ENCODE measurements at regions not wholly inside any gene's neighbourhood (a gene's known extent, or its start where the extent isn't known, plus 50 kb on each side); places are given as distances from the start of the nearest gene placed in this dataset.
A peak's percentile ranks its signal among the peaks of the same experiment; 100 is the strongest.

DNA sequence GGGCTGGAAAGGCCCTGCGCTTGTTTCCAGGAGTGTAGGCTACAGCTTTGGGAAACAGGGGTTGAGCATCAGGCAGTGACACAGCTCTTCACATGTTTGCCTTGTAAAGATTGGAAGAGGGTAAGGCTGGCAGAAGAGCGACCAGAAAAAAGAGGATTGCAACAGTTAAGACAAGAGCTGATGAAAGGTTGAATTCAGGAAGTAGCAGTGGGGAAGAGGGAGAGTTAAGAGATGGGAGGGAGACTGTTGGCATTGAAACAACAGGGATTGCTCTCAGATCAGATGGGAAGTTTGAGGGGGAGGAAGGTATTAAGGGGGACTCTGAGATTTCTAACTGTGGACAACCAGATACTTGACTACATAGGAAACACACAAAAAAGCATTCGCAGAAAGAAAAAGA lies 96.9 kb downstream of the CTAGE1 start:
- no peak for DNase-seq (ENCODE audit: low read depth)
- TF ChIP-seq, protein P1, sequence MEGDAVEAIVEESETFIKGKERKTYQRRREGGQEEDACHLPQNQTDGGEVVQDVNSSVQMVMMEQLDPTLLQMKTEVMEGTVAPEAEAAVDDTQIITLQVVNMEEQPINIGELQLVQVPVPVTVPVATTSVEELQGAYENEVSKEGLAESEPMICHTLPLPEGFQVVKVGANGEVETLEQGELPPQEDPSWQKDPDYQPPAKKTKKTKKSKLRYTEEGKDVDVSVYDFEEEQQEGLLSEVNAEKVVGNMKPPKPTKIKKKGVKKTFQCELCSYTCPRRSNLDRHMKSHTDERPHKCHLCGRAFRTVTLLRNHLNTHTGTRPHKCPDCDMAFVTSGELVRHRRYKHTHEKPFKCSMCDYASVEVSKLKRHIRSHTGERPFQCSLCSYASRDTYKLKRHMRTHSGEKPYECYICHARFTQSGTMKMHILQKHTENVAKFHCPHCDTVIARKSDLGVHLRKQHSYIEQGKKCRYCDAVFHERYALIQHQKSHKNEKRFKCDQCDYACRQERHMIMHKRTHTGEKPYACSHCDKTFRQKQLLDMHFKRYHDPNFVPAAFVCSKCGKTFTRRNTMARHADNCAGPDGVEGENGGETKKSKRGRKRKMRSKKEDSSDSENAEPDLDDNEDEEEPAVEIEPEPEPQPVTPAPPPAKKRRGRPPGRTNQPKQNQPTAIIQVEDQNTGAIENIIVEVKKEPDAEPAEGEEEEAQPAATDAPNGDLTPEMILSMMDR (IDR thresholded peaks at IDR 0.05; ENCODE audit: insufficient read depth, low read length), result no peak
- no peak overlapping the region for H3K4me3 ChIP-seq (ENCODE audit: low read depth, low read length)

DNA sequence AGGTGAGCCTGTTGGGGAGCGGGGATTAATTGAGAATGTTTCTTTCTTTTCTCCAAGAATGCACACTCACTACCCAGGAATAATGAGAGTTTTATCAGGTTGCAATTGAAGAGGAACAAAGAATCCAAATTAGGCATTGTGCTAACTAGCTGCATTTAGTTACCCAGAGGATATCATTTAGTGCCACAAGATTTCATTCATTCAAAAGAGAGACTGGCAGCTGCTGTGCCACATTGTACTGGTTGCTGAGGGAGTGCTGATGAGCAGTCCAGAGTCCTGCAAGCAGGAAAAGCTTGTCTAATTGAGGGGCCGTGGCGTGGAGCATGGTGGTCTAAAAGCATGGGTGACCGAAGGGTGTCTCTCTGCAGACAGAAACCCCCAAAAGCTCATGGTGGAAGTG lies 97.6 kb downstream of the CTAGE1 start:
- TF ChIP-seq, protein P1 (IDR thresholded peaks at IDR 0.05; ENCODE audit: insufficient read depth, low read length), result no peak

GRCh38 chr18:22318745-22319407 lies 98.8 kb downstream of the CTAGE1 start:
- TF ChIP-seq, protein P1 (IDR thresholded peaks at IDR 0.05; ENCODE audit: insufficient read depth, low read length), result no peak
- no peak overlapping the region for H3K4me3 ChIP-seq (ENCODE audit: low read depth, low read length)
- DNase-seq (ENCODE audit: low read depth), result peak; percentile 77

More for the DNA sequence above, 97.6 kb downstream of the CTAGE1 start:
- H3K4me3 ChIP-seq (ENCODE audit: low read depth, low read length), result no peak overlapping the region
- DNase-seq (ENCODE audit: low read depth), result no peak

DNA sequence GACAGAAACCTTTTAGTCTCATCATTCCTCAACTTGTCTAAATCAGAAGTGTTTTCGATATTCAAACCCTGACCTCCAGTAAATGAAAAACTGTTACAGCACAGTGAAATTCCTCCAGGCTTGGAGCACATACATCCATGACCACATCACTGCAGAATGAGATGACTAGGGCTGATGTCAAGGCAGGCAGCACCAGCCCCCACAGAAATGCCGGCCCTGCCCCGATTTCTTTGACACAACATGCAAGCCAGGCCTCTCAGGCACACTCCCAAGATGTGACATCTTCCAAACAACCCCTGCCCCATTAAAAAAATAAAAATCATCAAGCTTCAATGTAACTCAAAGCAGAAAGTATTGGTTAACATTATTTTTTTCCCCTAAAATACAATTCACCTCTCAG lies 103.3 kb downstream of the CTAGE1 start:
- TF ChIP-seq, protein P1 (IDR thresholded peaks at IDR 0.05; ENCODE audit: insufficient read depth, low read length), result no peak
- H3K4me3 ChIP-seq (ENCODE audit: low read depth, low read length), result peak overlapping the region; percentile 2
- DNase-seq (ENCODE audit: low read depth), result peak; percentile 96

DNA sequence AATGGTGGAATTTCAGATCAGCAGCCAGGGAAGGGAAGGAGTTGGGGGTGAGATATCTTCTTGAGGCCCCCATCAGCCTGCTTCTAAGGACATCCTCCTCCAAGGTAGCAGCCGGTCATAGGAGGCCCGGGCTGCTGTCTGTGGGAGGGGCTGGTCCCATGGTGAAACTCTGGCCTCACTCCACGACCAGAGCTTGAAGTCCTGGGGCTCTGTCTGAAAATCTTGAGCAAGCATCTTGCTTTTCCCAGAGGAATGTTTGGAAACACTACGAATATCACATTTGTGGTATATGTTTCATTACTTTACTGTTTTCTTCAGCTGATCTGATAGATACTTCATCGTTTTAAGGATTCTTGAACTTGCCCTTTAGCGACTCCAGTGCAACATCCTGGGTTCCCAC lies 103.7 kb downstream of the CTAGE1 start:
- TF ChIP-seq, protein P1 (IDR thresholded peaks at IDR 0.05; ENCODE audit: insufficient read depth, low read length), result no peak
- peak overlapping the region; percentile 2 for H3K4me3 ChIP-seq (ENCODE audit: low read depth, low read length)
- peak; percentile 87 for DNase-seq (ENCODE audit: low read depth)

GRCh38 chr18:22311301-22311700 lies 106.4 kb downstream of the CTAGE1 start:
- H3K4me3 ChIP-seq (ENCODE audit: low read depth, low read length), result no peak overlapping the region
- peak; percentile 91 for DNase-seq (ENCODE audit: low read depth)
- TF ChIP-seq, protein P1 (IDR thresholded peaks at IDR 0.05; ENCODE audit: insufficient read depth, low read length), result no peak

DNA sequence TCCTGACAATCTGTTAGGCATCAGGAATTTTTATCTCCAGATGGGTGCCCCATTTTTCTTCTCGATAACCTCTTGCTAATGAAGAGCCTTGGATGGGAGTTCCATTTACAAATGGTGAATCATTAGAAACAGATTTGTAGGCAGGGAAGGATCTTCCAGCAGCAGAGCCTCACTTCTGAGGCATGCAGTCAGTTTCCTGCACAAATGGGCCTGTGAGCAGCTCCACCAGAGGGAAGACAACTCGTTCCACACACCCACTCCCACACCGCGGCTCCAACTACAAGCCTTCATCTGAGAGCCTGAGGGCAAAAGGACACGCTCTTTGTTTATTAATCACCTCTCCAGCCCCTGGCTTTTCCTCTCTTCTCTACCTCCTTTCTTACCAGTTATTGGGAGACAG lies 108.5 kb downstream of the CTAGE1 start:
- TF ChIP-seq, protein P1 (IDR thresholded peaks at IDR 0.05; ENCODE audit: insufficient read depth, low read length), result peak; percentile 24
- peak; percentile 82 for DNase-seq (ENCODE audit: low read depth)
- H3K4me3 ChIP-seq (ENCODE audit: low read depth, low read length), result no peak overlapping the region
